Liver (tissue), 8 donors: ENCODE measurements at regions not wholly inside any gene's neighbourhood (a gene's known extent, or its start where the extent isn't known, plus 50 kb on each side); places are given as distances from the start of the nearest gene placed in this dataset.

Experiments used
- DNase-seq: peaks from one replicate; pipeline ENCODE4 v3.0.0-alpha.2; 2017; ENCODE audit warnings: low spot score
- H3K27ac ChIP-seq, 2 donors: one replicate each; pipeline ENCODE4 v1.7.0; 2013; ENCODE audit warnings: inconsistent platforms in 2 of 2, low read length in 2 of 2, control low read depth in 1 of 2, low read depth in 1 of 2, mild to moderate bottlenecking in 1 of 2
- H3K27me3 ChIP-seq, 4 donors: one replicate each; pipeline versions ENCODE4 v1.6.1 to v1.7.0; 2013; ENCODE audit warnings: low read length in 3 of 4, inconsistent platforms in 1 of 4, mild to moderate bottlenecking in 1 of 4, moderate library complexity in 1 of 4; ENCODE audit not compliant: control insufficient read depth in 4 of 4, insufficient read depth in 4 of 4
- H3K36me3 ChIP-seq, 4 donors: one replicate each; pipeline versions ENCODE4 v1.6.1 to v1.7.0; 2013; ENCODE audit warnings: low read length in 3 of 4, mild to moderate bottlenecking in 3 of 4, low read depth in 1 of 4, moderate library complexity in 1 of 4; ENCODE audit not compliant: control insufficient read depth in 4 of 4, insufficient read depth in 3 of 4
- H3K4me1 ChIP-seq, 4 donors: one replicate each; pipeline versions ENCODE4 v1.6.1 to v1.7.0; 2013; ENCODE audit warnings: low read length in 3 of 4, mild to moderate bottlenecking in 3 of 4, moderate library complexity in 1 of 4; ENCODE audit not compliant: control insufficient read depth in 4 of 4, insufficient read depth in 4 of 4
- H3K4me3 ChIP-seq, 3 donors: one replicate each; pipeline versions ENCODE4 v1.6.1 to v1.7.0; 2013; ENCODE audit warnings: low read length in 3 of 3, control low read depth in 1 of 3, low read depth in 1 of 3, mild to moderate bottlenecking in 1 of 3
- H3K9ac ChIP-seq, 2 donors: one replicate each; pipeline ENCODE4 v1.7.0; 2013; ENCODE audit warnings: low read length in 2 of 2, mild to moderate bottlenecking in 2 of 2, moderate library complexity in 2 of 2, control low read depth in 1 of 2, low read depth in 1 of 2
- H3K9me3 ChIP-seq, 4 donors: one replicate each; pipeline versions ENCODE4 v1.6.1 to v1.7.0; 2013; ENCODE audit warnings: low read length in 3 of 4; ENCODE audit not compliant: control insufficient read depth in 4 of 4
- EGR1 ChIP-seq, 2 donors: IDR thresholded peaks; 2 replicates each; pipeline ENCODE4 v1.6.1; 2016 to 2018; ENCODE audit warnings: antibody characterized with exemption in 2 of 2, low read depth in 2 of 2
- FOXA2 ChIP-seq: IDR thresholded peaks from 2 replicates; pipeline ENCODE4 v1.6.1; 2016; ENCODE audit warnings: antibody characterized with exemption
- GABPA ChIP-seq, 2 donors: IDR thresholded peaks in 1 of 2; conservative IDR thresholded peaks in 1 of 2; 2 replicates each; pipeline ENCODE4 v1.6.1; 2016; ENCODE audit warnings: antibody characterized with exemption in 2 of 2, mild to moderate bottlenecking in 1 of 2, moderate library complexity in 1 of 2
- HNF4A ChIP-seq, 2 donors: conservative IDR thresholded peaks; 2 replicates each; pipeline ENCODE4 v1.6.1; 2016; ENCODE audit warnings: antibody characterized with exemption in 2 of 2, mild to moderate bottlenecking in 2 of 2
- HNF4G ChIP-seq: IDR thresholded peaks from 2 replicates; pipeline ENCODE4 v1.6.1; 2016; ENCODE audit warnings: antibody characterized with exemption
- JUND ChIP-seq, 2 donors: IDR thresholded peaks; 2 replicates each; pipeline ENCODE4 v1.6.1; 2016; ENCODE audit warnings: antibody characterized with exemption in 2 of 2
- NR2F2 ChIP-seq: IDR thresholded peaks from 2 replicates; pipeline ENCODE4 v1.6.1; 2016; ENCODE audit warnings: antibody characterized with exemption
- RAD21 ChIP-seq, 2 donors: IDR thresholded peaks; 2 replicates each; pipeline ENCODE4 v1.6.1; 2016; ENCODE audit warnings: antibody characterized with exemption in 2 of 2, mild to moderate bottlenecking in 2 of 2
- RXRA ChIP-seq, 2 donors: IDR thresholded peaks; 2 replicates each; pipeline ENCODE4 v1.6.1; 2017 to 2018; ENCODE audit warnings: antibody characterized with exemption in 2 of 2, mild to moderate bottlenecking in 1 of 2
- SP1 ChIP-seq: IDR thresholded peaks from 2 replicates; pipeline ENCODE4 v1.6.1; 2018; ENCODE audit warnings: antibody characterized with exemption, mild to moderate bottlenecking
- TAF1 ChIP-seq: conservative IDR thresholded peaks from 2 replicates; pipeline ENCODE4 v1.6.1; 2016; ENCODE audit warnings: antibody characterized with exemption, mild to moderate bottlenecking
- YY1 ChIP-seq: IDR thresholded peaks from 2 replicates; pipeline ENCODE4 v1.6.1; 2016; ENCODE audit warnings: antibody characterized with exemption, mild to moderate bottlenecking
- WGBS: extraction: QIAGEN DNeasy Blood & Tissue Kit; methylation state at CpG from one replicate; pipeline ENCODE4 v1.1.7; 2013; 5-methylcytosine and 5-hydroxymethylcytosine counted together
- TF ChIP-seq, protein P1 (sequence below): IDR thresholded peaks from 2 replicates; pipeline ENCODE4 v1.6.1; 2016; ENCODE audit warnings: antibody characterized with exemption, mild to moderate bottlenecking
- TF ChIP-seq, protein P2 (sequence below): IDR thresholded peaks from 2 replicates; pipeline ENCODE4 v1.6.1; 2016; ENCODE audit warnings: antibody characterized with exemption
- TF ChIP-seq, protein P3 (sequence below): IDR thresholded peaks from 2 replicates; pipeline ENCODE4 v1.6.1; 2016; ENCODE audit warnings: antibody characterized with exemption
- TF ChIP-seq, protein P4 (sequence below): fragments of 150-350 bp; IDR thresholded peaks from 2 replicates; pipeline ENCODE4 v1.5.1; 2017; ENCODE audit warnings: improper control_type of control experiment, low read depth, low read length; ENCODE audit not compliant: missing input control
- donor health status: healthy.
- donor health status: healthy.
- donor health status: healthy.
- donor health status: healthy.
- donor health status: healthy.

DNA sequence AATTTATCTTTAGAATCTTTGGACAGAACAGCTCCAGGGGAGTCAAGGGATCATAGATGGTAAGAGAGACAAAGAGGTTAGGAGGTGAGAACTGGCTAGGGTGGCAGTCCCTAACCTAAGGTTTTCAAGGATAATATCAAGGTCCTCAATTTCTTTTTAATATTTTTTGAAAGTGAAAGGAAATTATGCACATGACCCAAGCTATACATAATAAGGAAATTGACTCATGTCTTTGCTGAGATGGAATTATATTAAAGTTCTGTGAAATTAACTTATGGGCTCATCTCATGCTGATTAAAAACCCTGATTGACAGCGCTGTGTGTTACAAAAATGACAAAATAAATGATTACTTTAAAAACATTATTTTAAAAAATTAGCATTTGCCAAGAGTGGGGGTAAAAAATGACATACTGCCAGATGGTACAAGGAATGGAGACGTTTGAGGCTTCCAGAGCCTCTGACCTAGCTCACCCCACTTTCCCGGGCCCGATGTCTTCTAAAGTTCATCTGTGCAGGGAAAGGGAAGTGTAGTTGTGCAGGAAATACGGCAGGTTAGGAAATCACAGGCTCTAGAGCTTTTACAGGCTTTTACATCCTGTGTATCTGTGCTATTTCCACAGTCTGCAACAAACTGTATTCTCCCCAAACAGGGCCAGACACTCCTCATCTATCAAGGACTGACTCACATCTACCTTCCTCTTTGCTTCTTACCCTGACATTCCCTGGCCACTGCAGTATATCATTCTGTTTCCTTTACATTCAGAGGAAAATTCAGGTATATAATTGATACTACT is 185.6 kb upstream of the PRSS58 start:
- Histone ChIP-seq H3K9ac (no peak overlapping the region), H3K4me3 (no peak overlapping the region), H3K4me1 (no peaks in the 10 kb centered on the region), H3K27ac (no peak overlapping the region), H3K36me3 (no peaks in the 10 kb centered on the region), H3K9me3 (no peaks in the 10 kb centered on the region), H3K27me3 (no peaks in the 10 kb centered on the region)
- DNase-seq = no peak
- 58% methylated on average over 5 of the region's 5 CpGs for WGBS
- TF ChIP-seq HNF4A (conservative IDR thresholded peaks at IDR 0.05) = no peak
- TF ChIP-seq HNF4G = no peak
- TF ChIP-seq, protein P1, sequence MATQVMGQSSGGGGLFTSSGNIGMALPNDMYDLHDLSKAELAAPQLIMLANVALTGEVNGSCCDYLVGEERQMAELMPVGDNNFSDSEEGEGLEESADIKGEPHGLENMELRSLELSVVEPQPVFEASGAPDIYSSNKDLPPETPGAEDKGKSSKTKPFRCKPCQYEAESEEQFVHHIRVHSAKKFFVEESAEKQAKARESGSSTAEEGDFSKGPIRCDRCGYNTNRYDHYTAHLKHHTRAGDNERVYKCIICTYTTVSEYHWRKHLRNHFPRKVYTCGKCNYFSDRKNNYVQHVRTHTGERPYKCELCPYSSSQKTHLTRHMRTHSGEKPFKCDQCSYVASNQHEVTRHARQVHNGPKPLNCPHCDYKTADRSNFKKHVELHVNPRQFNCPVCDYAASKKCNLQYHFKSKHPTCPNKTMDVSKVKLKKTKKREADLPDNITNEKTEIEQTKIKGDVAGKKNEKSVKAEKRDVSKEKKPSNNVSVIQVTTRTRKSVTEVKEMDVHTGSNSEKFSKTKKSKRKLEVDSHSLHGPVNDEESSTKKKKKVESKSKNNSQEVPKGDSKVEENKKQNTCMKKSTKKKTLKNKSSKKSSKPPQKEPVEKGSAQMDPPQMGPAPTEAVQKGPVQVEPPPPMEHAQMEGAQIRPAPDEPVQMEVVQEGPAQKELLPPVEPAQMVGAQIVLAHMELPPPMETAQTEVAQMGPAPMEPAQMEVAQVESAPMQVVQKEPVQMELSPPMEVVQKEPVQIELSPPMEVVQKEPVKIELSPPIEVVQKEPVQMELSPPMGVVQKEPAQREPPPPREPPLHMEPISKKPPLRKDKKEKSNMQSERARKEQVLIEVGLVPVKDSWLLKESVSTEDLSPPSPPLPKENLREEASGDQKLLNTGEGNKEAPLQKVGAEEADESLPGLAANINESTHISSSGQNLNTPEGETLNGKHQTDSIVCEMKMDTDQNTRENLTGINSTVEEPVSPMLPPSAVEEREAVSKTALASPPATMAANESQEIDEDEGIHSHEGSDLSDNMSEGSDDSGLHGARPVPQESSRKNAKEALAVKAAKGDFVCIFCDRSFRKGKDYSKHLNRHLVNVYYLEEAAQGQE = no peak
- TF ChIP-seq NR2F2 = no peak
- TF ChIP-seq, protein P2, sequence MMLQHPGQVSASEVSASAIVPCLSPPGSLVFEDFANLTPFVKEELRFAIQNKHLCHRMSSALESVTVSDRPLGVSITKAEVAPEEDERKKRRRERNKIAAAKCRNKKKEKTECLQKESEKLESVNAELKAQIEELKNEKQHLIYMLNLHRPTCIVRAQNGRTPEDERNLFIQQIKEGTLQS = no peak
- TF ChIP-seq, protein P3, sequence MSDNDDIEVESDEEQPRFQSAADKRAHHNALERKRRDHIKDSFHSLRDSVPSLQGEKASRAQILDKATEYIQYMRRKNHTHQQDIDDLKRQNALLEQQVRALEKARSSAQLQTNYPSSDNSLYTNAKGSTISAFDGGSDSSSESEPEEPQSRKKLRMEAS = no peak

DNA sequence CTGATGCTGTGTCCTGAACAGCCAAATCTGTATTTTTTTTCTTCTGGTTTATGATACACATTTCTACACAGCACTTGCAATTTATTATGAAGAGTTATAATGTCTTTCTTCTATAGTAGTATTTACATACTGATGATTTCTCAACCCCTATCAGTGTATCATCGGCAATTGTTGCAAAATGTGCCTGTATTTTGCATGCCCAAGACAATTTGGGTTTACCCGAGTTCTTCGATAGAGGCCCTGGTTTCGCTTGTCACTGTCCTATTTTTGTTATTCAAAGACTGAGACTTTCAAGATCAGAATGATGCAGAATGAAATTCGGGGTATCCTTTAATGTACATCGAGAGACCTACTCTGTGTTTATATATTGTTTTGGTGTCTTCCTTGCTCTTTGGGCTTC is 184.5 kb upstream of the PRSS58 start:
- WGBS = 86% methylated on average over 6 of the region's 6 CpGs
- Histone ChIP-seq H3K9me3 (no peaks in the 10 kb centered on the region), H3K36me3 (no peaks in the 10 kb centered on the region), H3K9ac (no peak overlapping the region), H3K4me3 (no peak overlapping the region), H3K27me3 (peaks cover 0 to 3% (median 0%) of the 10 kb centered on the region in 4 donors), H3K4me1 (no peaks in the 10 kb centered on the region), H3K27ac (no peak overlapping the region)
- DNase-seq = no peak
- TF ChIP-seq HNF4A (conservative IDR thresholded peaks at IDR 0.05) (no peak), RAD21 (IDR thresholded peaks at IDR 0.05) (no peak), SP1 (no peak), EGR1 (IDR thresholded peaks at IDR 0.05; ENCODE audit: low read depth in 2 of 2) (no peak), GABPA (IDR thresholded peaks at IDR 0.05 in 1 of 2, conservative IDR thresholded peaks at IDR 0.05 in 1 of 2) (no peak), FOXA2 (no peak), HNF4G (no peak), TAF1 (no peak), NR2F2 (no peak), JUND (IDR thresholded peaks at IDR 0.05) (no peak), RXRA (IDR thresholded peaks at IDR 0.05) (no peak), YY1 (no peak)
- TF ChIP-seq, protein P1 = no peak
- TF ChIP-seq, protein P4, sequence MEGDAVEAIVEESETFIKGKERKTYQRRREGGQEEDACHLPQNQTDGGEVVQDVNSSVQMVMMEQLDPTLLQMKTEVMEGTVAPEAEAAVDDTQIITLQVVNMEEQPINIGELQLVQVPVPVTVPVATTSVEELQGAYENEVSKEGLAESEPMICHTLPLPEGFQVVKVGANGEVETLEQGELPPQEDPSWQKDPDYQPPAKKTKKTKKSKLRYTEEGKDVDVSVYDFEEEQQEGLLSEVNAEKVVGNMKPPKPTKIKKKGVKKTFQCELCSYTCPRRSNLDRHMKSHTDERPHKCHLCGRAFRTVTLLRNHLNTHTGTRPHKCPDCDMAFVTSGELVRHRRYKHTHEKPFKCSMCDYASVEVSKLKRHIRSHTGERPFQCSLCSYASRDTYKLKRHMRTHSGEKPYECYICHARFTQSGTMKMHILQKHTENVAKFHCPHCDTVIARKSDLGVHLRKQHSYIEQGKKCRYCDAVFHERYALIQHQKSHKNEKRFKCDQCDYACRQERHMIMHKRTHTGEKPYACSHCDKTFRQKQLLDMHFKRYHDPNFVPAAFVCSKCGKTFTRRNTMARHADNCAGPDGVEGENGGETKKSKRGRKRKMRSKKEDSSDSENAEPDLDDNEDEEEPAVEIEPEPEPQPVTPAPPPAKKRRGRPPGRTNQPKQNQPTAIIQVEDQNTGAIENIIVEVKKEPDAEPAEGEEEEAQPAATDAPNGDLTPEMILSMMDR = no peak
- TF ChIP-seq, protein P2 = no peak
